Ishikawa (cell line): ENCODE measurements at regions not wholly inside any gene's neighbourhood (a gene's known extent, or its start where the extent isn't known, plus 50 kb on each side); places are given as distances from the start of the nearest gene placed in this dataset.

Source experiments
- CEBPB ChIP-seq: IDR thresholded peaks from 2 replicates; pipeline ENCODE4 v1.6.1; 2012
- CREB1 ChIP-seq: IDR thresholded peaks from 2 replicates; pipeline ENCODE4 v1.6.1; 2012; ENCODE audit warnings: low read depth
- EGR1 ChIP-seq: IDR thresholded peaks from 2 replicates; pipeline ENCODE4 v1.6.1; 2012
- EP300 ChIP-seq: IDR thresholded peaks from 2 replicates; pipeline ENCODE4 v1.6.1; 2012; ENCODE audit warnings: borderline replicate concordance
- FOXM1 ChIP-seq: IDR thresholded peaks from 2 replicates; pipeline ENCODE4 v1.6.1; 2012; ENCODE audit warnings: low read depth, borderline replicate concordance
- MAX ChIP-seq: IDR thresholded peaks from 2 replicates; pipeline ENCODE4 v1.6.1; 2012
- NFIC ChIP-seq: IDR thresholded peaks from 2 replicates; pipeline ENCODE4 v1.6.1; 2012
- RAD21 ChIP-seq: IDR thresholded peaks from 2 replicates; pipeline ENCODE4 v1.6.1; 2012; ENCODE audit warnings: low read depth
- REST ChIP-seq: IDR thresholded peaks from 2 replicates; pipeline ENCODE4 v1.6.1; 2012; ENCODE audit warnings: low read depth, mild to moderate bottlenecking
- TAF1 ChIP-seq: IDR thresholded peaks from 2 replicates; pipeline ENCODE4 v1.6.1; 2012; ENCODE audit warnings: low read depth, mild to moderate bottlenecking
- TCF12 ChIP-seq: IDR thresholded peaks from 2 replicates; pipeline ENCODE4 v1.6.1; 2012; ENCODE audit warnings: low read depth
- TEAD4 ChIP-seq: IDR thresholded peaks from 2 replicates; pipeline ENCODE4 v1.6.1; 2012
- USF1 ChIP-seq: IDR thresholded peaks from 2 replicates; pipeline ENCODE4 v1.6.1; 2012
- YY1 ChIP-seq: IDR thresholded peaks from 2 replicates; pipeline ENCODE4 v1.6.1; 2012; ENCODE audit warnings: low read depth
- ZBTB7A ChIP-seq: IDR thresholded peaks from 2 replicates; pipeline ENCODE4 v1.6.1; 2012; ENCODE audit warnings: low read depth

- no peak for TF ChIP-seq EGR1
- TF ChIP-seq TEAD4 = no peak
- no peak for TF ChIP-seq YY1
- no peak for TF ChIP-seq NFIC
- TF ChIP-seq MAX = no peak
- TF ChIP-seq EP300 = no peak
- TF ChIP-seq CEBPB = no peak
- no peak for TF ChIP-seq REST
- TF ChIP-seq TAF1 = no peak
- TF ChIP-seq USF1 = no peak
- TF ChIP-seq TCF12 = no peak
These were observed 704.8 kb upstream of the RGS18 start for GRCh38 chr1:191453487-191453886.

GRCh38 chr1:191457889-191458288, 700.4 kb upstream of the RGS18 start:
- TF ChIP-seq FOXM1 (no peak), USF1 (no peak), YY1 (no peak), NFIC (no peak), EP300 (no peak), TCF12 (no peak), CEBPB (no peak), RAD21 (no peak), REST (no peak), TEAD4 (no peak), MAX (no peak), EGR1 (no peak), ZBTB7A (no peak), TAF1 (no peak), CREB1 (no peak)

GRCh38 chr1:191460234-191460633, 698.0 kb upstream of the RGS18 start:
- TF ChIP-seq TCF12 (no peak), CREB1 (no peak), TAF1 (no peak), REST (no peak), CEBPB (no peak), RAD21 (no peak), USF1 (no peak), FOXM1 (no peak), TEAD4 (no peak), MAX (no peak), NFIC (no peak), ZBTB7A (no peak), YY1 (no peak), EP300 (no peak), EGR1 (no peak)

- TF ChIP-seq EGR1 = no peak
- TF ChIP-seq MAX = no peak
- TF ChIP-seq CREB1 = no peak
- no peak for TF ChIP-seq FOXM1
- no peak for TF ChIP-seq TAF1
These were observed 674.3 kb upstream of the RGS18 start for GRCh38 chr1:191483988-191484387.
